B cell (primary cell): ENCODE measurements at regions not wholly inside any gene's neighbourhood (a gene's known extent, or its start where the extent isn't known, plus 50 kb on each side); places are given as distances from the start of the nearest gene placed in this dataset.

ENCODE experiments used
- ATAC-seq: fragments of 200-7000 bp; cut with Tn5 transposase; one replicate; pipeline ENCODE4 v1.10.0; 2021; ENCODE audit warnings: low read depth, mild to moderate bottlenecking, moderate number of reproducible peaks, moderate library complexity
- CTCF ChIA-PET: fragments of 350-600 bp; sonication (Branson Sonifier 250); formaldehyde crosslinking; loops from one replicate; lab custom pipeline; 2021; ENCODE audit warnings: antibody characterized with exemption, inconsistent platforms; lab: Charles Lee
- POLR2A ChIA-PET: fragments of 350-600 bp; sonication (Branson Sonifier 250); formaldehyde crosslinking; loops from one replicate; lab custom pipeline; 2021; ENCODE audit warnings: antibody characterized with exemption; lab: Charles Lee
- DNase-seq: peaks from one replicate; pipeline ENCODE4 v3.0.0; 2013
- H2AFZ ChIP-seq: 2 replicates; pipeline ENCODE4 v1.6.1; 2012; ENCODE audit warnings: mild to moderate bottlenecking, low read depth, low read length; ENCODE audit not compliant: insufficient read depth, poor library complexity, severe bottlenecking
- H3K27ac ChIP-seq, 2 donors: 1 replicate in 1 of 2; 2 replicates in 1 of 2; pipeline ENCODE4 v1.5.1; 2012 to 2013; ENCODE audit warnings: low read length in 2 of 2, mild to moderate bottlenecking in 2 of 2, moderate library complexity in 1 of 2
- H3K27me3 ChIP-seq, 4 experiments: fragments of 200-600 bp in 1 of 4; sonication (generic) in 1 of 4; replicated peaks in 1 of 4; 1 replicate in 2 of 4; 2 replicates in 2 of 4; pipeline versions ENCODE4 v1.6.1 to v1.7.0; 2013 to 2016; ENCODE audit warnings: low read length in 3 of 4, mild to moderate bottlenecking in 2 of 4, mixed read lengths in 1 of 4, moderate library complexity in 1 of 4; ENCODE audit not compliant: insufficient read depth in 4 of 4, control insufficient read depth in 3 of 4; ENCODE audit errors: control extremely low read depth in 1 of 4
- H3K36me3 ChIP-seq, 2 experiments: replicated peaks in 1 of 2; 1 replicate in 1 of 2; 2 replicates in 1 of 2; pipeline versions ENCODE4 v1.6.1 to v1.7.1; 2013; ENCODE audit warnings: low read length in 1 of 2; ENCODE audit not compliant: insufficient read depth in 2 of 2, control insufficient read depth in 1 of 2; ENCODE audit errors: control extremely low read depth in 1 of 2, extremely low read depth in 1 of 2
- H3K4me1 ChIP-seq, 2 donors: fragments of 200-600 bp in 1 of 2; sonication (generic) in 1 of 2; 1 replicate in 1 of 2; 2 replicates in 1 of 2; pipeline versions ENCODE4 v1.5.1 to v1.6.1; 2013 to 2017; ENCODE audit warnings: low read length in 2 of 2; ENCODE audit not compliant: control insufficient read depth in 2 of 2, insufficient read depth in 2 of 2
- H3K4me2 ChIP-seq: replicated peaks from 2 replicates; pipeline ENCODE3; 2012; ENCODE audit warnings: mild to moderate bottlenecking, low read depth, low read length; ENCODE audit not compliant: poor library complexity, severe bottlenecking
- H3K4me3 ChIP-seq, 5 experiments: fragments of 200-600 bp in 1 of 5; sonication (generic) in 1 of 5; 1 replicate in 3 of 5; 2 replicates in 2 of 5; pipeline versions ENCODE4 v1.5.1 to v1.7.0; 2011 to 2016; ENCODE audit warnings: low read length in 4 of 5, mild to moderate bottlenecking in 4 of 5, low read depth in 2 of 5, control low read depth in 1 of 5, moderate library complexity in 1 of 5; ENCODE audit not compliant: insufficient read depth in 1 of 5; ENCODE audit errors: control extremely low read depth in 1 of 5, extremely low read depth in 1 of 5
- H3K79me2 ChIP-seq: fragments of 200-600 bp; sonication (generic); one replicate; pipeline ENCODE4 v1.6.0; 2016; ENCODE audit warnings: low read length; ENCODE audit not compliant: control insufficient read depth, insufficient read depth
- H3K9ac ChIP-seq: fragments of 200-600 bp; sonication (generic); 2 replicates; pipeline ENCODE4 v1.6.1; 2017; ENCODE audit warnings: mild to moderate bottlenecking, low read length, moderate library complexity
- H3K9me3 ChIP-seq, 3 donors: one replicate each; pipeline versions ENCODE4 v1.6.1 to v1.7.1; 2013; ENCODE audit warnings: low read length in 2 of 3; ENCODE audit not compliant: control insufficient read depth in 2 of 3, insufficient read depth in 1 of 3; ENCODE audit errors: control extremely low read depth in 1 of 3
- H4K20me1 ChIP-seq: 2 replicates; pipeline ENCODE4 v1.6.0; 2012; ENCODE audit warnings: mild to moderate bottlenecking, low read length; ENCODE audit not compliant: insufficient read depth, control insufficient read depth, poor library complexity, severe bottlenecking
- H3K27ac Mint-ChIP-seq: one replicate; pipeline ENCODE4 v1.8.0; 2021; ENCODE audit warnings: mixed read lengths
- H3K27me3 Mint-ChIP-seq: one replicate; pipeline ENCODE4 v1.8.0; 2021; ENCODE audit warnings: mixed read lengths
- H3K4me1 Mint-ChIP-seq: one replicate; pipeline ENCODE4 v1.8.0; 2021; ENCODE audit warnings: mixed read lengths
- H3K4me3 Mint-ChIP-seq: one replicate; pipeline ENCODE4 v1.8.0; 2021; ENCODE audit warnings: mixed read lengths
- H3K9me3 Mint-ChIP-seq: one replicate; pipeline ENCODE4 v1.8.0; 2022; ENCODE audit warnings: mixed read lengths; ENCODE audit not compliant: insufficient read depth
- CTCF ChIP-seq: fragments of 200-600 bp; IDR thresholded peaks from one replicate; pipeline ENCODE4 v1.8.0; 2022; ENCODE audit warnings: antibody characterized with exemption, mild to moderate bottlenecking
- EZH2 ChIP-seq: IDR thresholded peaks from 2 replicates; pipeline ENCODE4 v1.6.1; 2012; ENCODE audit warnings: borderline replicate concordance, low read depth, mild to moderate bottlenecking, moderate library complexity, low read length; ENCODE audit not compliant: insufficient read depth, poor library complexity, severe bottlenecking
- WGBS: methylation state at CpG from one replicate; pipeline ENCODE4 v1.1.5; 2013; ENCODE audit warnings: missing lambda C conversion rate; ENCODE audit not compliant: insufficient coverage; 5-methylcytosine and 5-hydroxymethylcytosine counted together
- intact Hi-C: fragments of 100-400 bp; cut with micrococcal nuclease; formaldehyde crosslinking; loops from one replicate; pipeline ENCODE4 v1.10.0; 2022

- no peaks in the 10 kb centered on the region for H3K4me1 Mint-ChIP-seq
- Histone ChIP-seq H3K79me2 (no peaks in the 10 kb centered on the region), H3K27ac (no peak overlapping the region), H3K4me3 (no peak overlapping the region), H3K27me3 (no peaks in the 10 kb centered on the region), H3K9me3 (no peaks in the 10 kb centered on the region), H2AFZ (no peak overlapping the region), H3K4me2 (no peak overlapping the region), H3K9ac (no peak overlapping the region), H3K36me3 (no peaks in the 10 kb centered on the region), H4K20me1 (no peaks in the 10 kb centered on the region), H3K4me1 (no peaks in the 10 kb centered on the region)
- no peaks in the 10 kb centered on the region for H3K27me3 Mint-ChIP-seq
- no peaks in the 10 kb centered on the region for H3K9me3 Mint-ChIP-seq
- intact Hi-C loops, result no loop called here
- TF ChIP-seq EZH2 (no peak), CTCF (peak; percentile 52)
- no peak overlapping the region for H3K27ac Mint-ChIP-seq
- DNase-seq (peak; percentile 33), ATAC-seq (no peak)
- 23% methylated on average over 3 of the region's 7 CpGs for WGBS
- ChIA-PET POLR2A (no interaction called here), CTCF (interaction anchor here (1.5 kb wide), 1 partner anchor 34 kb away, joined by 4 read pairs; no protein-coding TSS in a partner anchor)
- no peak overlapping the region for H3K4me3 Mint-ChIP-seq
These were observed 1577.0 kb upstream of the TENM3 start for GRCh38 chr4:180665994-180666824.

- DNase-seq (no peak), ATAC-seq (no peak)
- Histone ChIP-seq H3K27ac (no peak overlapping the region), H3K9ac (no peak overlapping the region), H3K79me2 (no peaks in the 10 kb centered on the region), H2AFZ (no peak overlapping the region), H3K4me3 (no peak overlapping the region), H3K9me3 (no peaks in the 10 kb centered on the region), H3K27me3 (no peaks in the 10 kb centered on the region), H3K4me2 (no peak overlapping the region), H4K20me1 (no peaks in the 10 kb centered on the region), H3K4me1 (no peaks in the 10 kb centered on the region), H3K36me3 (no peaks in the 10 kb centered on the region)
- CTCF ChIA-PET, result interaction anchor here (0.9 kb wide), 1 partner anchor 15 kb away, joined by 4 read pairs; no protein-coding TSS in a partner anchor
- POLR2A ChIA-PET, result no interaction called here
- no peak overlapping the region for H3K27ac Mint-ChIP-seq
- no peak overlapping the region for H3K4me3 Mint-ChIP-seq
- intact Hi-C loops, result no loop called here
- WGBS, result 93% methylated on average over 14 of the region's 14 CpGs
- no peaks in the 10 kb centered on the region for H3K9me3 Mint-ChIP-seq
- H3K27me3 Mint-ChIP-seq, result no peaks in the 10 kb centered on the region
- TF ChIP-seq CTCF (no peak), EZH2 (no peak)
- no peaks in the 10 kb centered on the region for H3K4me1 Mint-ChIP-seq
These were observed 1574.5 kb upstream of the TENM3 start for GRCh38 chr4:180668732-180669131.
